HEK293 (cell line): ENCODE measurements at regions not wholly inside any gene's neighbourhood (a gene's known extent, or its start where the extent isn't known, plus 50 kb on each side); places are given as distances from the start of the nearest gene placed in this dataset.

ENCODE experiments used
- CTCF ChIA-PET: fragments of 350-600 bp; formaldehyde crosslinking; extraction: SDS; loops from one replicate; lab custom pipeline; 2021; ENCODE audit warnings: antibody characterized with exemption; lab: Yijun Ruan, JAX
- POLR2A ChIA-PET: fragments of 300-600 bp; formaldehyde crosslinking; extraction: SDS; loops from one replicate; lab custom pipeline; 2020; ENCODE audit warnings: antibody characterized with exemption, inconsistent platforms; lab: Yijun Ruan, JAX
- H3K27ac ChIP-seq: fragments of 200-500 bp; sonication (Bioruptor generic); 2 replicates; pipeline ENCODE4 v1.5.1; 2014; ENCODE audit warnings: low read depth, low read length, control low read depth, inconsistent platforms; ENCODE audit errors: extremely low read depth
- H3K36me3 ChIP-seq, 2 experiments: fragments of 200-500 bp in 1 of 2; sonication (Bioruptor generic) in 1 of 2; 1 replicate in 1 of 2; 2 replicates in 1 of 2; pipeline ENCODE4 v1.5.1; 2014 to 2017; ENCODE audit warnings: inconsistent platforms in 2 of 2, low read length in 2 of 2; ENCODE audit not compliant: control insufficient read depth in 2 of 2, insufficient read depth in 1 of 2
- H3K4me1 ChIP-seq: fragments of 200-500 bp; sonication (Bioruptor generic); 2 replicates; pipeline ENCODE4 v1.5.1; 2014; ENCODE audit warnings: mild to moderate bottlenecking, low read length, inconsistent platforms; ENCODE audit not compliant: control insufficient read depth, insufficient read depth
- H3K4me3 ChIP-seq: 2 replicates; pipeline ENCODE4 v1.5.1; 2011; ENCODE audit warnings: low read depth, mild to moderate bottlenecking, control low read depth, low read length, moderate library complexity
- H3K9me3 ChIP-seq: fragments of 200-500 bp; sonication (Bioruptor generic); 2 replicates; pipeline ENCODE4 v1.5.1; 2014; ENCODE audit warnings: low read depth, low read length, inconsistent platforms; ENCODE audit not compliant: control insufficient read depth, insufficient read depth
- EGR2 ChIP-seq: fragments of 450-650 bp; formaldehyde crosslinking; IDR thresholded peaks from 2 replicates; pipeline ENCODE4 v1.5.1; 2016; ENCODE audit warnings: low read depth, missing biosample characterization, missing genetic modification characterization
- KLF8 ChIP-seq: fragments of 450-650 bp; formaldehyde crosslinking; IDR thresholded peaks from 2 replicates; pipeline ENCODE4 v1.5.1; 2016; ENCODE audit warnings: missing biosample characterization, missing genetic modification characterization
- SCRT2 ChIP-seq: fragments of 450-650 bp; formaldehyde crosslinking; IDR thresholded peaks from 2 replicates; pipeline ENCODE4 v1.5.1; 2016; ENCODE audit warnings: missing biosample characterization, missing genetic modification characterization
- SETDB1 ChIP-seq: IDR thresholded peaks from one replicate; pipeline ENCODE4 v1.6.1; 2017; ENCODE audit warnings: mild to moderate bottlenecking, low read length, moderate library complexity, mixed read lengths; ENCODE audit not compliant: insufficient read length
- ZBTB1 ChIP-seq: fragments of 450-650 bp; formaldehyde crosslinking; IDR thresholded peaks from 2 replicates; pipeline ENCODE4 v1.5.1; 2016; ENCODE audit warnings: missing biosample characterization, missing genetic modification characterization
- ZBTB7A ChIP-seq: fragments of 450-650 bp; formaldehyde crosslinking; IDR thresholded peaks from 2 replicates; pipeline ENCODE4 v1.5.1; 2016; ENCODE audit warnings: low read depth, missing biosample characterization, missing genetic modification characterization
- ZNF146 ChIP-seq: fragments of 450-650 bp; formaldehyde crosslinking; IDR thresholded peaks from 2 replicates; pipeline ENCODE4 v1.5.1; 2016; ENCODE audit warnings: missing biosample characterization, missing genetic modification characterization
- ZNF211 ChIP-seq: fragments of 450-650 bp; formaldehyde crosslinking; IDR thresholded peaks from 2 replicates; pipeline ENCODE4 v1.5.1; 2016; ENCODE audit warnings: low read depth, missing biosample characterization, missing genetic modification characterization
- ZNF223 ChIP-seq: fragments of 450-650 bp; formaldehyde crosslinking; IDR thresholded peaks from 2 replicates; pipeline ENCODE4 v1.5.1; 2016; ENCODE audit warnings: missing biosample characterization, missing genetic modification characterization
- ZNF354C ChIP-seq: fragments of 450-650 bp; formaldehyde crosslinking; IDR thresholded peaks from 2 replicates; pipeline ENCODE4 v1.5.1; 2016; ENCODE audit warnings: missing biosample characterization, missing genetic modification characterization, low read depth, borderline replicate concordance
- ZNF48 ChIP-seq: fragments of 450-650 bp; formaldehyde crosslinking; IDR thresholded peaks from 2 replicates; pipeline ENCODE4 v1.5.1; 2016; ENCODE audit warnings: missing biosample characterization, missing genetic modification characterization
- ZNF521 ChIP-seq: fragments of 450-650 bp; formaldehyde crosslinking; IDR thresholded peaks from 2 replicates; pipeline ENCODE4 v1.5.1; 2017; ENCODE audit warnings: missing biosample characterization, mild to moderate bottlenecking, missing genetic modification characterization
- ZNF623 ChIP-seq: fragments of 450-650 bp; formaldehyde crosslinking; IDR thresholded peaks from 2 replicates; pipeline ENCODE4 v1.5.1; 2016; ENCODE audit warnings: missing biosample characterization, missing genetic modification characterization
- ZNF624 ChIP-seq: fragments of 450-650 bp; formaldehyde crosslinking; IDR thresholded peaks from 2 replicates; pipeline ENCODE4 v1.5.1; 2017; ENCODE audit warnings: missing biosample characterization, missing genetic modification characterization
- ZNF645 ChIP-seq: fragments of 450-650 bp; formaldehyde crosslinking; IDR thresholded peaks from 2 replicates; pipeline ENCODE4; 2016; ENCODE audit warnings: missing biosample characterization, missing genetic modification characterization
- ZNF664 ChIP-seq: fragments of 450-650 bp; formaldehyde crosslinking; IDR thresholded peaks from 2 replicates; pipeline ENCODE4 v1.5.1; 2016; ENCODE audit warnings: missing biosample characterization, missing genetic modification characterization
- TF ChIP-seq, protein P1 (sequence below): fragments of 450-650 bp; formaldehyde crosslinking; IDR thresholded peaks from 2 replicates; pipeline ENCODE4 v1.5.1; 2017; ENCODE audit warnings: missing biosample characterization, missing genetic modification characterization

DNA sequence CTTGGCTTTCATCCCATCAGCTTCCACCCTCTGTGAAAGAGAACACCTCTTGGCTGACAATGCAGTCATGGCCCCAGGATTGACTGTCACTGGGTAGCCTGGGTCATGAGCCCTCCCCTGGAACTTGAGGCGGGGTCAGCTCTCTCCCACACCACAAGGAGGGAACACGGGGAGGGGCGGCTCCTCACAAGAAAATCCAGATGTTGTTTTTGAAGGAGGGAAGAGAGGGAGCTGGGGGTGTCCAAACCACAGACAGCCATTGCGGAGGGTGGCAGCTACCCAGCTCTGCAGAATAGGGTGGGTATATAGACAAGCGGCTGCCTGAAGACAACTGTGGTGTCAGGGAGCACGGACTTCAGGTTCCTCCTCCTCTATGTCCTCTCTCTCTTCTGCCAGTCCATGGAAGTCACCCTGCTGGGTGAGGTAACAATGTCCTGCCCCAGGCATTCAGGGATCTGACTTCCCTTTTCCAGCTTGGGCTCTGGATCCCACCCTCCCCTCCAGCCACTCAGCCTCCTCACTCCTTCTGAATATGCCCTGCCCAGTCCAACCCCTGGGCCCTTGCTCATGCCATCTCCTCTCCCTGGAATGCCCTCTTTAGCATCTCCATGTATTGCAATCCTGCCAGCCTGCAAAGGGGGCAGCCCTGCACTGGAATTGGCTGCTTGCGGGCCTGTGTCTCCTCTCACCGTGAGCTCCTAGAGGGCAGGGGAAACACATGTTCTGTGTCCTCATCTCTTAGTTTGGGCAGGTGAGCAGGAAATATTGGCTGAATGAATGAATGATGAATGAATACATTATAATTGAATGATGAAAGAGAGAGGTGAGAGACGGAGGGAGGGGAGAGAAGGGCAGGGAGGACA lies 60.9 kb upstream of the RUNX3 start:
- POLR2A ChIA-PET, result no interaction called here
- H3K9me3 ChIP-seq, result no peaks in the 10 kb centered on the region
- TF ChIP-seq, protein P1, sequence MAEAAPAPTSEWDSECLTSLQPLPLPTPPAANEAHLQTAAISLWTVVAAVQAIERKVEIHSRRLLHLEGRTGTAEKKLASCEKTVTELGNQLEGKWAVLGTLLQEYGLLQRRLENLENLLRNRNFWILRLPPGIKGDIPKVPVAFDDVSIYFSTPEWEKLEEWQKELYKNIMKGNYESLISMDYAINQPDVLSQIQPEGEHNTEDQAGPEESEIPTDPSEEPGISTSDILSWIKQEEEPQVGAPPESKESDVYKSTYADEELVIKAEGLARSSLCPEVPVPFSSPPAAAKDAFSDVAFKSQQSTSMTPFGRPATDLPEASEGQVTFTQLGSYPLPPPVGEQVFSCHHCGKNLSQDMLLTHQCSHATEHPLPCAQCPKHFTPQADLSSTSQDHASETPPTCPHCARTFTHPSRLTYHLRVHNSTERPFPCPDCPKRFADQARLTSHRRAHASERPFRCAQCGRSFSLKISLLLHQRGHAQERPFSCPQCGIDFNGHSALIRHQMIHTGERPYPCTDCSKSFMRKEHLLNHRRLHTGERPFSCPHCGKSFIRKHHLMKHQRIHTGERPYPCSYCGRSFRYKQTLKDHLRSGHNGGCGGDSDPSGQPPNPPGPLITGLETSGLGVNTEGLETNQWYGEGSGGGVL, result no peak
- 0 out of 2 replicates have a peak, but pooled peaks have one; percentile 18 for TF ChIP-seq ZNF623 (tag by site-specific recombination)
- no peaks in the 10 kb centered on the region for H3K4me1 ChIP-seq
- no peak overlapping the region for H3K27ac ChIP-seq
- no peaks in the 10 kb centered on the region for H3K36me3 ChIP-seq
- no peak overlapping the region for H3K4me3 ChIP-seq
- CTCF ChIA-PET, result interaction anchor here (0.6 to 0.7 kb wide), 2 partner anchors 116 to 173 kb away, joined by 3 read pairs; no protein-coding TSS in a partner anchor

- POLR2A ChIA-PET, result no interaction called here
- TF ChIP-seq EGR2 (0 out of 2 replicates have a peak, but pooled peaks have one; percentile 1), ZNF624 (tag by site-specific recombination) (no peak)
- TF ChIP-seq, all 188 proteins: peak for 1
- Histone ChIP-seq H3K36me3 (no peaks in the 10 kb centered on the region), H3K27ac (no peak overlapping the region), H3K4me3 (no peak overlapping the region), H3K4me1 (no peaks in the 10 kb centered on the region), H3K9me3 (no peaks in the 10 kb centered on the region)
- CTCF ChIA-PET, result interaction anchor here (0.6 kb wide), 1 partner anchor 117 kb away, joined by 3 read pairs; no protein-coding TSS in a partner anchor
Measured at GRCh38 chr1:24990136-24990535, 60.1 kb upstream of the RUNX3 start.

GRCh38 chr1:24989082-24989481 lies 59.0 kb upstream of the RUNX3 start:
- CTCF ChIA-PET, result no interaction called here
- POLR2A ChIA-PET, result interaction anchor here (0.5 kb wide), 1 partner anchor 21 kb away, joined by 3 read pairs; no protein-coding TSS in a partner anchor
- no peaks in the 10 kb centered on the region for H3K9me3 ChIP-seq
- H3K4me3 ChIP-seq, result no peak overlapping the region
- no peak overlapping the region for H3K27ac ChIP-seq
- no peaks in the 10 kb centered on the region for H3K4me1 ChIP-seq
- TF ChIP-seq SETDB1, result no peak
- TF ChIP-seq ZNF623 (tag by site-specific recombination), result peak; percentile 94
- no peaks in the 10 kb centered on the region for H3K36me3 ChIP-seq

GRCh38 chr1:24988558-24988912 lies 58.5 kb upstream of the RUNX3 start:
- H3K4me1 ChIP-seq, result no peaks in the 10 kb centered on the region
- TF ChIP-seq ZNF48, result no peak
- TF ChIP-seq SCRT2 (tag by site-specific recombination), result no peak
- no peak for TF ChIP-seq ZNF223 (tag by site-specific recombination)
- TF ChIP-seq ZNF521, result no peak
- TF ChIP-seq ZNF211 (tag by site-specific recombination), result no peak
- no peak for TF ChIP-seq ZNF664 (tag by site-specific recombination)
- TF ChIP-seq ZBTB7A (tag by site-specific recombination), result no peak
- TF ChIP-seq ZNF645 (tag by site-specific recombination), result no peak
- no peak for TF ChIP-seq ZBTB1 (tag by site-specific recombination)
- no peak for TF ChIP-seq ZNF354C
- no peak for TF ChIP-seq ZNF146 (tag by site-specific recombination)
- TF ChIP-seq KLF8 (tag by site-specific recombination), result no peak
- ChIA-PET CTCF (interaction anchor here (0.5 to 1.8 kb wide), 2 partner anchors 49 to 1726 kb away, joined by 3 to 7 read pairs; no protein-coding TSS in a partner anchor), POLR2A (interaction anchor here (0.5 kb wide), 1 partner anchor 21 kb away, joined by 3 read pairs; no protein-coding TSS in a partner anchor)
- no peak overlapping the region for H3K27ac ChIP-seq
- H3K9me3 ChIP-seq, result no peaks in the 10 kb centered on the region
- H3K36me3 ChIP-seq, result no peaks in the 10 kb centered on the region
- no peak overlapping the region for H3K4me3 ChIP-seq
